Stimulated activated CD8-positive, alpha-beta memory T cell treated with anti-CD3 and anti-CD28 coated beads, Interleukin-7, amount 100 ng/mL, for 1 hour (primary cell): ENCODE measurements at regions not wholly inside any gene's neighbourhood (a gene's known extent, or its start where the extent isn't known, plus 50 kb on each side); places are given as distances from the start of the nearest gene placed in this dataset.

Experiments
- DNase-seq, 2 donors: peaks; one replicate each; pipeline ENCODE4 v3.0.0-alpha.2; 2020; ENCODE audit warnings: low read depth in 2 of 2

- peak; percentile 13 to 17 for DNase-seq
These were observed 1395.8 kb downstream of the EFNB2 start for GRCh38 chr13:105139380-105140285.

GRCh38 chr13:105139048-105139379 is 1396.4 kb downstream of the EFNB2 start:
- no peak for DNase-seq

- DNase-seq = no peak
These were observed 1399.4 kb downstream of the EFNB2 start for GRCh38 chr13:105135852-105136615.

GRCh38 chr13:105127732-105128131 is 1407.7 kb downstream of the EFNB2 start:
- DNase-seq = no peak

- DNase-seq = no peak
These were observed 1414.2 kb downstream of the EFNB2 start for GRCh38 chr13:105121221-105121620.

GRCh38 chr13:105118426-105118985 is 1417.0 kb downstream of the EFNB2 start:
- no peak for DNase-seq

GRCh38 chr13:105116966-105117365 is 1418.5 kb downstream of the EFNB2 start:
- no peak for DNase-seq

GRCh38 chr13:105112561-105112960 is 1422.9 kb downstream of the EFNB2 start:
- DNase-seq = no peak

- DNase-seq = no peak
These were observed 1427.7 kb downstream of the EFNB2 start for GRCh38 chr13:105107781-105108180.

- no peak for DNase-seq
These were observed 1430.0 kb downstream of the EFNB2 start for GRCh38 chr13:105105471-105105870.

GRCh38 chr13:105097521-105097920 is 1437.9 kb downstream of the EFNB2 start:
- no peak for DNase-seq

- DNase-seq = no peak
These were observed 1445.4 kb downstream of the EFNB2 start for GRCh38 chr13:105089858-105090643.

- DNase-seq = no peak
These were observed 1447.5 kb downstream of the EFNB2 start for GRCh38 chr13:105087945-105088344.

- no peak for DNase-seq
These were observed 1450.5 kb downstream of the EFNB2 start for GRCh38 chr13:105084931-105085330.

- no peak for DNase-seq
These were observed 1451.5 kb downstream of the EFNB2 start for GRCh38 chr13:105083992-105084391.

- no peak for DNase-seq
These were observed 1460.7 kb downstream of the EFNB2 start for GRCh38 chr13:105074755-105075154.

GRCh38 chr13:105073041-105073440 is 1462.4 kb downstream of the EFNB2 start:
- DNase-seq = no peak

- no peak for DNase-seq
These were observed 1465.0 kb downstream of the EFNB2 start for GRCh38 chr13:105070452-105070851.

GRCh38 chr13:105069106-105069505 is 1466.4 kb downstream of the EFNB2 start:
- no peak for DNase-seq

GRCh38 chr13:105063676-105064075 is 1471.8 kb downstream of the EFNB2 start:
- DNase-seq = no peak

GRCh38 chr13:105059786-105060185 is 1475.7 kb downstream of the EFNB2 start:
- DNase-seq = no peak

- no peak for DNase-seq
These were observed 1476.9 kb downstream of the EFNB2 start for GRCh38 chr13:105058517-105058916.
